Ovary (tissue), 3 donors: ENCODE measurements at regions not wholly inside any gene's neighbourhood (a gene's known extent, or its start where the extent isn't known, plus 50 kb on each side); places are given as distances from the start of the nearest gene placed in this dataset.

Source experiments
- CTCF ChIP-seq, 3 donors: fragments of 450-650 bp in 2 of 3; fragments of 200-600 bp in 1 of 3; IDR thresholded peaks; one replicate each; pipeline versions ENCODE4 v1.5.1 to v1.8.0; 2016 to 2022; ENCODE audit warnings: antibody characterized with exemption in 3 of 3, mild to moderate bottlenecking in 1 of 3
- EP300 ChIP-seq: sonication (generic); formaldehyde crosslinking; IDR thresholded peaks from one replicate; pipeline ENCODE4 v1.6.1; 2017; ENCODE audit warnings: antibody characterized with exemption
- POLR2A ChIP-seq: fragments of 450-650 bp; IDR thresholded peaks from one replicate; pipeline ENCODE4 v1.6.1; 2017; ENCODE audit warnings: antibody characterized with exemption, mild to moderate bottlenecking, moderate library complexity
- donor health status: DM: no; HTN: no; CAD: no.

GRCh38 chr9:23539311-23539710, 286.7 kb downstream of the ELAVL2 start:
- TF ChIP-seq CTCF (IDR thresholded peaks at IDR 0.05), result no peak
- no peak for TF ChIP-seq EP300
- TF ChIP-seq POLR2A, result no peak
